ENCODE measurements at regions not wholly inside any gene's neighbourhood (a gene's known extent, or its start where the extent isn't known, plus 50 kb on each side); places are given as distances from the start of the nearest gene placed in this dataset.
"Not testable (repeated sequence)": the region's sequence is repeated elsewhere in the genome, so short reads cannot be mapped to it uniquely, and the experiment has no call there.

DNA sequence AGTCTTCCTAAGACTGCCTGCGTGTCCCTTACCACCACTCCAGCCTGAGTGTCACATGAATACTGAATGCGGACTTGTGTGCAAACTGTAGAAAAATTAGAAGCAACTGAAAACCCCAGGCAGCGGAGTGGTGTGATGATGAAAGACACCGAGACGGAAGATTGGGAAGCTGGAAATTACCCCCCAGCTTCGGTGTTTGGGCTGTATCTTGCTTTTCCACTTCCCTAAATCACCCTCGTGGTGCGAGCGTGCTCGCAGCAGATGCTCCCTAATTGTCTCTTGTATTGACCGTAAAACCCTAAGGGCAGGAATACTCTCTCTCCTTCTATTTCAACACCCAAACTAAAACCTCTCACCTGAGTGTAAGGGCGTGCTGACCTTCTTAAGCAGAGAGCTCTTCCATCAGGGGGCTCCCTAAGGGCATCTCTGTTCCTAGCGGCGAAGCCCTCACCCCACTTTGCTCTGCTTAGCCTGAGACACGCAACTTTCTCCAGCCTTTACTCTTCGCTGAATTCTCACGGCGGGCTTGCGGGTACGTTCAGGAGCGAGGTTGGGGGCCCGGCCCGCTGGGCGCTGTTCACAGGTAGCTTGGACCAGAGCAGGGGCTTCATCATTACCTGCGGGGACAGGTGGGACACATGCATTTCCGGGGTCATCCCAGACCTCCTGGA is 62.4 kb downstream of the CRYBB2 start:
- no peaks in the 10 kb centered on the region for H3K9me3 ChIP-seq (ENCODE audit: control insufficient read depth, low read length)
- no peaks in the 10 kb centered on the region for H3K36me3 ChIP-seq (ENCODE audit: control insufficient read depth, insufficient read depth, low read length)
- H3K4me3 ChIP-seq (ENCODE audit: extremely low read depth, insufficient read depth, low read length, poor library complexity, severe bottlenecking) = no peak overlapping the region
- H3K27ac ChIP-seq (ENCODE audit: low read depth, low read length, severe bottlenecking) = no peak overlapping the region
- WGBS, 2 experiments (ENCODE audit: insufficient coverage in 2 of 2) = 3 to 5% methylated on average over 22 to 23 of the region's 26 CpGs
- H3K4me1 ChIP-seq (ENCODE audit: control insufficient read depth, insufficient read depth, low read length, poor library complexity, severe bottlenecking) = no peaks in the 10 kb centered on the region

DNA sequence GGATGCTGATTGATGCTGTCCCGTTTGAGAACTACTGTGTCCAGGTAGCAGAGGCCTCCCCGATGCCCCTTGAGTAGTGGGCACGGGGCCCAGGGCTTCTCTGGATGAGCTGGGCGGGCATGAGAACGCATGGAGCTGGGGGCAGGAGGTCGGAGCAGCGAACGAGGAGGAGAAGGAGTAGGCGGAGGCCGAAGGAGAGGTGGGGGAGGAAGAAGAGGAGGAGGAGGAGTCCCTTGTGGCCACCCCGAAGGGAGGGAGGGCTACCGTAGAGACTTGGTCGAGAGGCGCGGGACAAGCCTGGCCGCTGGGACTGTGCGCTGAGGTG is 62.9 kb downstream of the CRYBB2 start:
- Histone ChIP-seq H3K4me1 (ENCODE audit: control insufficient read depth, insufficient read depth, low read length, poor library complexity, severe bottlenecking) (no peaks in the 10 kb centered on the region), H3K27ac (ENCODE audit: low read depth, low read length, severe bottlenecking) (no peak overlapping the region), H3K4me3 (ENCODE audit: extremely low read depth, insufficient read depth, low read length, poor library complexity, severe bottlenecking) (peak overlapping the region; percentile 42), H3K36me3 (ENCODE audit: control insufficient read depth, insufficient read depth, low read length) (no peaks in the 10 kb centered on the region), H3K9me3 (ENCODE audit: control insufficient read depth, low read length) (no peaks in the 10 kb centered on the region)
- 0 to 2% methylated on average over 8 to 14 of the region's 17 CpGs for WGBS, 2 experiments (ENCODE audit: insufficient coverage in 2 of 2)

DNA sequence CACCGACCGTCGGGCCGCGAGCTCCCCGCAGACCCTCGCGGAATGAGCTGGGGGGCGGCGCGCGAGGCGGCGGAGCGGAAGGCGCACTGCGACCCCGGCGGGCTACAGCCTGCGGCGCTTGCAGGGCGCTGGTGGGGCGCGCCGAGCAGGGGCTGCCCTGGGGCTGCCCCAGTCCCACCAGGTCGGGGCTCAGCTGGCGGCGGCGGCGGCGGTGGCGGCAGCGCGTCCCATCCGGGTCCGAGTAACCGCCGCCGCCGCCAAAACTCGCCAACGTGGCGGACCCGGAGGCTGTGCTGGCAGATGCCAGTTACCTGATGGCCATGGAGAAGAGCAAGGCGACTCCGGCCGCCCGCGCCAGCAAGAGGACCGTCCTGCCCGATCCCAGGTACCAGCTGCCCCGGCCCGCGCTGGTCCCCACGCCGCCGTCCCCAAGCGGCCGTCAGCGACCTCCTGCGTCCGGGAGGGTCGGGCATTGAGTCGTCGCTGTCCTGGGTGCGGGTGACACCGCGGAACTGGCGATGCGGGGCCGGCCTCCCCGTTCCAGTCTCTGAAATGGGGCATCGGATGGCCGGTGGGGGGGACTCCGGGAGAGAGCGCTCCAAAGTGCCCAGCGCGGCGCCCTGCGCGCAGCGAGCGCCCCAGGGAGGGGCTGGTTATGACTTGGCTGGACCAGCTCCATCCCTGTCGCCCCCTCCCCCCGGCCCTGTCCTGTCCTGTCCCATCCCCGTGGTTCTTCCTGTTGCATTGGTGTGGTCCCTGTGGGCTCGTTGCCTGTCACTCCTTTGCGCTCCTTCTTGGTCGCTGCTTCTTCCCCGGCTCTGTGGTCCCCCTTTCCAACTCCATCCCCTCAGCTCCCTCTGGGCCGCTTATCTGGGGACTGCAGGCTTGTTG is 63.5 kb downstream of the CRYBB2 start:
- H3K27ac ChIP-seq (ENCODE audit: low read depth, low read length, severe bottlenecking) = no peak overlapping the region
- H3K9me3 ChIP-seq (ENCODE audit: control insufficient read depth, low read length) = no peaks in the 10 kb centered on the region
- H3K4me3 ChIP-seq (ENCODE audit: extremely low read depth, insufficient read depth, low read length, poor library complexity, severe bottlenecking) = peak overlapping the region; percentile 42
- 0% methylated on average over 66 to 75 of the region's 91 CpGs for WGBS, 2 experiments (ENCODE audit: insufficient coverage in 2 of 2)
- H3K36me3 ChIP-seq (ENCODE audit: control insufficient read depth, insufficient read depth, low read length) = no peaks in the 10 kb centered on the region
- H3K4me1 ChIP-seq (ENCODE audit: control insufficient read depth, insufficient read depth, low read length, poor library complexity, severe bottlenecking) = no peaks in the 10 kb centered on the region

DNA sequence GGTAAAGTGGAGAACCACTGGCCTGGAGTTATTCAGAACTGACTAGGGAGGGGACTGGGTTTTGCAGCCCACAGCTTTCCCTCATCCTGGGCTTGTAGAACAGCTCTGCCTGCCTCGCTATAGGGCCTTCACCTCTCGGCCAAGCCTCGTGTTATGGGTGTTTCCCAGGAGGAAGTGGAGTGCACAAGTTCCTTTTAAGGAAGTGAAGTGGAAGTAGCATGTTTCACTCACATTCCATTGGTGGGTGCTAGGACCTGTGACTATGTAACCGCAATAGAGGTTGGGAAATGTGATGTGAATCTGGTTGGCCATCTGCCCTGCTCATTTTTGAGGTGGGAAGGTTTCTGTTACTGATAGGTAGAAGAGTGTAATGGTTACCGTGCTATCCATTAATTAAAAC is 69.0 kb downstream of the CRYBB2 start:
- not testable (repeated sequence) for H3K36me3 ChIP-seq (ENCODE audit: control insufficient read depth, insufficient read depth, low read length); H3K4me3 ChIP-seq (ENCODE audit: extremely low read depth, insufficient read depth, low read length, poor library complexity, severe bottlenecking); H3K27ac ChIP-seq (ENCODE audit: low read depth, low read length, severe bottlenecking); H3K9me3 ChIP-seq (ENCODE audit: control insufficient read depth, low read length); H3K4me1 ChIP-seq (ENCODE audit: control insufficient read depth, insufficient read depth, low read length, poor library complexity, severe bottlenecking)
- WGBS, 2 experiments (ENCODE audit: insufficient coverage in 2 of 2) = no CpG with 5 or more reads among the region's 5 CpGs

DNA sequence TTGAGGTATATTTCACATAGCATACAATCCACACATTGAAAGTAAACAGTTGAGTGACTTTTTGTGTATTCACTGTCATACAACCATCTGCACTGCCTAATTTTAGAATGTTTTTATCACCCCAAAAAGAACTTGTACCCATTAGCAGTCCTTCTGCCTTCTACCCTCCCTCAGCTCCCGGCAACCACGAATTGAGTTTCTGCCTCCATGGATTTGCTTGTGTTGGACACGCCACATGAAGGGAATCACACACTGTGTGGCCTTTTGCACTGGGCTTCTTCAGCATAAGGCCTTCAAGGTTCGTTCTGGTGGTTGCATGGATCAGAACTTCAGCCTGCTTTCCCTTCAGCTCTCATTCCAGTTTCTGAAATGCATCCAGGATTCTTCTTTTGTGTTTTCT is 82.5 kb downstream of the CRYBB2 start:
- WGBS, 2 experiments (ENCODE audit: insufficient coverage in 2 of 2) = 80 to 100% methylated on average over 1 of the region's 4 CpGs
- H3K4me1 ChIP-seq (ENCODE audit: control insufficient read depth, insufficient read depth, low read length, poor library complexity, severe bottlenecking); H3K27ac ChIP-seq (ENCODE audit: low read depth, low read length, severe bottlenecking); H3K9me3 ChIP-seq (ENCODE audit: control insufficient read depth, low read length); H3K36me3 ChIP-seq (ENCODE audit: control insufficient read depth, insufficient read depth, low read length); H3K4me3 ChIP-seq (ENCODE audit: extremely low read depth, insufficient read depth, low read length, poor library complexity, severe bottlenecking): not testable (repeated sequence)

DNA sequence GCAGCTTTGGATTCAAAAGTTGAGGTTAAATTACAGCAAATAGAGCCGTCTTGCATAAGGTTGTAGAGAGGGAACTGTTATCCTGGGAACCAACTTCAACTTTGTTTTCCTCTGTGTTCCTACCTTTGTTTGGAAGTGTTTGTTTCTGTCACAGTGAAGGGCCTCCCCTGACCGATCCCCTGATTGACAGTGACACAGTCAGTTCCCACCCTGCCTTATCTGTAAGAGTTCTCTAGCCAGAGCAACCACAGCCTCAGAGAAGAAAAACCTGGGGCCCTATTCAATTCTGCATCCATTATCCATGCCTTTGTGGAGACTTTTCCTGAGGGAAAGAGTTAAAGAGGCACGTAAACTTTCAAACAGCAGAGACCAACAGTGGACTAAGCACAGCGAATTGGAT is 90.1 kb downstream of the CRYBB2 start:
- not testable (repeated sequence) for H3K4me1 ChIP-seq (ENCODE audit: control insufficient read depth, insufficient read depth, low read length, poor library complexity, severe bottlenecking); H3K4me3 ChIP-seq (ENCODE audit: extremely low read depth, insufficient read depth, low read length, poor library complexity, severe bottlenecking); H3K27ac ChIP-seq (ENCODE audit: low read depth, low read length, severe bottlenecking); H3K36me3 ChIP-seq (ENCODE audit: control insufficient read depth, insufficient read depth, low read length); H3K9me3 ChIP-seq (ENCODE audit: control insufficient read depth, low read length)
- no CpG with 5 or more reads among the region's 4 CpGs for WGBS, 2 experiments (ENCODE audit: insufficient coverage in 2 of 2)

DNA sequence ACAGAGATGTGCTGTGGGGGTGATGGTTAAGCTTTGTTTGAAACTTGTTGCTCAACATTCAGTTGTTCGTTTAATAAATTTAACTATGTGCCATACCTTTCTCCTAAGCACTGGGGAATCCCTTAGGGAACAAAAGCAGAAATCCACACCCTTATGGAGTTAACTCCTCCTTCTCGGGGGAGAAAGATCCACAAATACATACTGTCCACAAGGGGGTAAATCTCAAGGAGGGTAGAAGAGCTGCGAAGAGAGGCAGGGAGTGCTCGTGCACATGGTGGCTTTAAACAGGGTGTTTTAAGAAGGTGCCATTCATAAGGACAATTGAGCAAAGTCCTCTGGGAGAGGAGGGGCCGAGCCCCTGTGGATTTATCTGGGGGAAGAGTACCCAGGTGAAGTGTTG is 92.5 kb downstream of the CRYBB2 start:
- not testable (repeated sequence) for H3K4me1 ChIP-seq (ENCODE audit: control insufficient read depth, insufficient read depth, low read length, poor library complexity, severe bottlenecking); H3K36me3 ChIP-seq (ENCODE audit: control insufficient read depth, insufficient read depth, low read length); H3K27ac ChIP-seq (ENCODE audit: low read depth, low read length, severe bottlenecking); H3K9me3 ChIP-seq (ENCODE audit: control insufficient read depth, low read length); H3K4me3 ChIP-seq (ENCODE audit: extremely low read depth, insufficient read depth, low read length, poor library complexity, severe bottlenecking)
- no CpG with 5 or more reads among the region's 5 CpGs for WGBS, 2 experiments (ENCODE audit: insufficient coverage in 2 of 2)

DNA sequence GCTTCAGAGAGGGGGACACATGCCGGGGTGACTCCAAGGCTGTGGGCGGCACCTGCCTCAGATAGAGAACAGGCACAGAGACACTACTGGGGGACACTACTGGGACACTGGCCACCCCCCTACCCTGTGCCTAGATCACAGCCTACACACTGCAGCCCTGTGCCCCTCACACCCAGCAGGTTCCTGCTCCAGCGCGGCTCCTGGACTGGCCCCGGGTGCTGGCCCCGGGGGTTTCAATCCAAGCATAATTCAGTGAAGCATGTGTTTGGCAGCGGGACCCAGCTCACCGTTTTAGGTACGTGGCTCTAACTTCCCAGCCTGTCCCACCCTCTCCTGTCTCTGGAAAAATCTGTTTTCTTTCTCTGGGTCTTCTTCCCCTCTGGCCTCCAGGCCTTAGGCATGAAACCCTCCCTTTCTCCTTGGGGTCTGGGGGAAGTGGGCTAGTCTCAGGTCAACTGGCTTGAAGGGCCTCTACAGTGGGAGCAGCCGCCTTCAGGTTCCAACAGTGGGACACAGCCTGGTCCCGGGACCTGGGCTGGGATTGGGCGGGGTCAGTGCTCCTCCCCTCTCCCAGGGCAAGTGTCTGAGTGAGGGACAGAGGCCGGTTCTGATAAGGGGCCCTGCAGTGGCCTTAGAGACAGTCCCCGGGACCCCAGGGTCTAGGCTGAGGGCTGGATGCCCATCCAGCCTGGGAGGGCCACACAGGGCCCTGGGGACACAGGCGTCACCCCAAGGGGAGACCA is 98.8 kb downstream of the CRYBB2 start:
- Histone ChIP-seq H3K27ac (ENCODE audit: low read depth, low read length, severe bottlenecking) (no peak overlapping the region), H3K4me1 (ENCODE audit: control insufficient read depth, insufficient read depth, low read length, poor library complexity, severe bottlenecking) (no peaks in the 10 kb centered on the region), H3K9me3 (ENCODE audit: control insufficient read depth, low read length) (no peaks in the 10 kb centered on the region), H3K4me3 (ENCODE audit: extremely low read depth, insufficient read depth, low read length, poor library complexity, severe bottlenecking) (no peak overlapping the region), H3K36me3 (ENCODE audit: control insufficient read depth, insufficient read depth, low read length) (no peaks in the 10 kb centered on the region)
- 88 to 90% methylated on average over 10 to 11 of the region's 15 CpGs for WGBS, 2 experiments (ENCODE audit: insufficient coverage in 2 of 2)

DNA sequence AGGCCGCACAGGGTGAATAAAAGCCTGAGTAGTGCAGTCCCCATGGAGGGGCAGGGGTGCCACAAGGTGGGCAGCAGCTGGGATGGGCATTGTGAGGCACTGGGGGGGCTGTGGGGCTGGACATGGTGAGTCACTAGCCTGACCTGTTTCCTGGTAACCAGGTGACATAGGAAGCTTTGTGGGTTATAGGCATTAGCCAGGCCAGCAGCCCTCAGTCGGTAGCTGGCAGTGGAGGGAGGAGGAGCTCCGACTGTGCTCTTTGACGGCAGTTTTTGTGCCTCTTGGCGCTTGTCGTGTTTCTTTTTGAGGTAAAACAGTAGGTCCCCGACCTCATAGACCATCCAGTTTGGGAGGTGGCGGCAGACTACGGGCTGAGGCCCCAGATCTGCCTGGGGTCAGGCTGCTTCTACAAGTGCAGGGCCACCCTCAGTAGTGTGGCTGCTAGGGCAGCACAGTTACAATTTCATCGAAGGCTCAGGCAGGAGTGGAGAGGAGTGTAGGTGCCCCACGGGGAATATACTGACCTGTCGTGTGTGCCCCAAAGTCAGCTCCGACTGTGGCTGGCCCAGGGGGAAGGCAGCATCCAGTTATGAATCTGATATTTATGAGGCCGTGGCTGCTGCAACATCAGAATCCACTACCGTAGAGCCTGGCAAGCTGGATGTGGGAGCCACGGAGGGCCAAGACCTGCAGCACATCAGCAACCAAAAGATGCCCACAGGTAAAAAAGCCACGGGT is 107.7 kb downstream of the CRYBB2 start:
- Histone ChIP-seq H3K9me3 (ENCODE audit: control insufficient read depth, low read length) (no peaks in the 10 kb centered on the region), H3K36me3 (ENCODE audit: control insufficient read depth, insufficient read depth, low read length) (no peaks in the 10 kb centered on the region), H3K4me1 (ENCODE audit: control insufficient read depth, insufficient read depth, low read length, poor library complexity, severe bottlenecking) (no peaks in the 10 kb centered on the region), H3K27ac (ENCODE audit: low read depth, low read length, severe bottlenecking) (no peak overlapping the region), H3K4me3 (ENCODE audit: extremely low read depth, insufficient read depth, low read length, poor library complexity, severe bottlenecking) (no peak overlapping the region)
- 81 to 88% methylated on average over 12 to 15 of the region's 17 CpGs for WGBS, 2 experiments (ENCODE audit: insufficient coverage in 2 of 2)

DNA sequence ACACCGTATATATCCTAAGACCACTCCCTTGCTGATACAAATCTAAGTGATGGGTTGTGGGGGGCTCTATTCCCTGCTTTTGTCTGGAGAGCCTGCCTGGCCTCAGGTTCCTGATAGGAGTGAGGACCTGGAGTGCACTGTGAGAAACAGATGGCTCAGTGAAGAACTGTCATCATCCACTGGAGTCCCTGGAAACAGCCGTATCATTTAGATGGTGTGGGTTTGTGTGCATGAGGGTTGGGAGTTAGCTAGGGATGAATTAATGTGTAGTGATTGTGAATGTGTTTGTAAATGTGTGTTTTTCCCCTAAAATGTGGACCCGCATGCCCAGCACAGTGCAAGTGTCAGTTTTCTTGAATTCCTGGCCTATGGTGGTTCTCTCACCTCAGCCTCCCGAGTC is 111.6 kb downstream of the CRYBB2 start:
- Histone ChIP-seq H3K9me3 (ENCODE audit: control insufficient read depth, low read length) (no peaks in the 10 kb centered on the region), H3K27ac (ENCODE audit: low read depth, low read length, severe bottlenecking) (no peak overlapping the region), H3K4me1 (ENCODE audit: control insufficient read depth, insufficient read depth, low read length, poor library complexity, severe bottlenecking) (no peaks in the 10 kb centered on the region), H3K36me3 (ENCODE audit: control insufficient read depth, insufficient read depth, low read length) (no peaks in the 10 kb centered on the region), H3K4me3 (ENCODE audit: extremely low read depth, insufficient read depth, low read length, poor library complexity, severe bottlenecking) (no peak overlapping the region)
- 100% methylated on average over 2 of the region's 4 CpGs for WGBS, 2 experiments (ENCODE audit: insufficient coverage in 2 of 2)
